WERI-Rb-1 (cell line): ENCODE measurements at regions not wholly inside any gene's neighbourhood (a gene's known extent, or its start where the extent isn't known, plus 50 kb on each side); places are given as distances from the start of the nearest gene placed in this dataset.

Experiments
- DNase-seq: peaks from one replicate; pipeline ENCODE4 v3.0.0-alpha.2; 2020
- H3K27ac ChIP-seq: fragments of 250-450 bp; sonication (Bioruptor Pico); 2 replicates; pipeline ENCODE4 v1.5.1; 2020; ENCODE audit warnings: mild to moderate bottlenecking, moderate library complexity
- H3K27me3 ChIP-seq: fragments of 250-450 bp; sonication (Bioruptor Pico); 2 replicates; pipeline ENCODE4 v1.5.1; 2021; ENCODE audit warnings: mild to moderate bottlenecking, low read depth, moderate library complexity; ENCODE audit not compliant: insufficient read depth, severe bottlenecking
- H3K36me3 ChIP-seq: fragments of 250-450 bp; sonication (Bioruptor Pico); 2 replicates; pipeline ENCODE4 v1.5.1; 2020; ENCODE audit warnings: mild to moderate bottlenecking, moderate library complexity
- H3K4me3 ChIP-seq: 2 replicates; pipeline ENCODE4 v1.5.1; 2011; ENCODE audit warnings: low read depth, mild to moderate bottlenecking, control low read depth, low read length
- H3K9me3 ChIP-seq: fragments of 250-450 bp; sonication (Bioruptor Pico); 2 replicates; pipeline ENCODE4 v1.5.1; 2021; ENCODE audit warnings: mild to moderate bottlenecking, moderate library complexity; ENCODE audit not compliant: severe bottlenecking
- CTCF ChIP-seq: IDR thresholded peaks from 2 replicates; pipeline ENCODE4 v1.5.1; 2011; ENCODE audit warnings: low read depth, mild to moderate bottlenecking, control low read depth, inconsistent platforms, low read length

DNA sequence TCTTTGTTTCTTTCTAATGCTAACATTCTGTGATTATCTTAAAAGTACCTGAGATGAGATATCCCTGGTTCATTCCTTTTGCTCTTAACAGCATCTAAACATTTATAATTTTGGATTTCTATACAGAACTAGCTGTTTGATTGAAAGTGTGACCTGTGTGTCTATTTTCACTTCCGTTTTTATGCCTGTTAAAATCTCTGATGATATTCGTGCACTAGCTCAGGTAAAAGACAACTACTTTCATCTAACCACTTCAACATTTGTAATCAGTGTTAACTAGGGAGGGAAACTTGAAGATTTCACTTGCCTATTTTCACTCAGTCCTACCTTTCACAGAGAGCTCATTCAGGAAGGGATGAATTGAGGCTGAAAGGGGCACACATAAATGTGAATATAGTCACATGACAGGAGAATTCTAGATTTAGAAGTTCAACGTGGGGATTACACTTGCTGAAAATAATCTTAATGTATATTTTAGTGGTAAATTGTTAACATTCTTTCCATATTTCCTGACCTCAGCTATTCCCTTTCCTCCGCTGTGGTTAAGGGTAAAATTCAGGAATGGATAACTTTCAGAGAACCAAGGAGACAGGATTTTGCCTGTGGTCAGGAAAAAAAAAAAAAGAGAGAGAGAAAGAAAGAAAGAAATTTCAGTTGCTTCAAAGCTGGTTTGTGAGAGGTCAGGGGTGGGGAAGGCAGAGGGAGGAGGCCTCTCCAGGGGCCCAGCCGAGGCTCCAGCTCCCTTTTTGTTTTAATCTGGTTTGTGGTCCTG lies 159.8 kb upstream of the TSC22D2 start:
- H3K27me3 ChIP-seq, result no peaks in the 10 kb centered on the region
- H3K4me3 ChIP-seq, result no peak overlapping the region
- no peak for DNase-seq
- no peaks in the 10 kb centered on the region for H3K36me3 ChIP-seq
- TF ChIP-seq CTCF, result no peak
- H3K9me3 ChIP-seq, result no peaks in the 10 kb centered on the region
- no peak overlapping the region for H3K27ac ChIP-seq

GRCh38 chr3:150247441-150247840 lies 160.7 kb upstream of the TSC22D2 start:
- H3K9me3 ChIP-seq, result no peaks in the 10 kb centered on the region
- no peaks in the 10 kb centered on the region for H3K36me3 ChIP-seq
- no peak overlapping the region for H3K27ac ChIP-seq
- no peak for DNase-seq
- no peaks in the 10 kb centered on the region for H3K27me3 ChIP-seq
- H3K4me3 ChIP-seq, result no peak overlapping the region
- no peak for TF ChIP-seq CTCF

DNA sequence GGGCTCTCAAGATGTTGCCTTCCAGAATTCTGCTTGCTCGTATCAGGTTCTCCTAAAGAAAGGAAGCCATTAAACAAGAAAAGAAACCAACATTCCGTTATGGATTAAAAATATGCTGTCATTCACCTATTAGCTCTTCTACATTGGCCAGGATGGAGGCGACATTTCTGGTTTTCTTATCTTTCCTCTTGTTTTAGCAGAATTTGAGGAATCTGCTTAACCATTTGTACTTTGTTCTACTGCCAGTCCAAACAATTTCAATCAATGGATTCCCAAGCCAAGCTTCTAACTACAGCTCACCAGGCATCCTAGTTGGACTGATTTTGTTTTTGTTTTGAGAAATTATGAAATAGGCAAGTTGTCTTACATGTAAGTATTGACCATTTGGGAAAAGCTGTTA lies 164.6 kb upstream of the TSC22D2 start:
- no peak for TF ChIP-seq CTCF
- no peaks in the 10 kb centered on the region for H3K9me3 ChIP-seq
- no peak for DNase-seq
- no peaks in the 10 kb centered on the region for H3K27me3 ChIP-seq
- no peaks in the 10 kb centered on the region for H3K36me3 ChIP-seq
- H3K4me3 ChIP-seq, result no peak overlapping the region
- H3K27ac ChIP-seq, result no peak overlapping the region

- no peaks in the 10 kb centered on the region for H3K36me3 ChIP-seq
- H3K27me3 ChIP-seq, result no peaks in the 10 kb centered on the region
- H3K27ac ChIP-seq, result no peak overlapping the region
- no peak for TF ChIP-seq CTCF
- H3K9me3 ChIP-seq, result no peaks in the 10 kb centered on the region
- no peak overlapping the region for H3K4me3 ChIP-seq
- no peak for DNase-seq
Observed at GRCh38 chr3:150242220-150242936, 165.7 kb upstream of the TSC22D2 start.

GRCh38 chr3:150240891-150241290 lies 167.2 kb upstream of the TSC22D2 start:
- Histone ChIP-seq H3K4me3 (no peak overlapping the region), H3K9me3 (no peaks in the 10 kb centered on the region), H3K27me3 (no peaks in the 10 kb centered on the region), H3K36me3 (no peaks in the 10 kb centered on the region), H3K27ac (no peak overlapping the region)
- TF ChIP-seq CTCF, result no peak
- DNase-seq, result no peak

GRCh38 chr3:150239766-150240165 lies 168.3 kb upstream of the TSC22D2 start:
- no peaks in the 10 kb centered on the region for H3K27me3 ChIP-seq
- no peaks in the 10 kb centered on the region for H3K9me3 ChIP-seq
- no peak overlapping the region for H3K27ac ChIP-seq
- no peak for TF ChIP-seq CTCF
- no peak overlapping the region for H3K4me3 ChIP-seq
- no peaks in the 10 kb centered on the region for H3K36me3 ChIP-seq
- no peak for DNase-seq
